Nephron (organoid): ENCODE measurements at regions not wholly inside any gene's neighbourhood (a gene's known extent, or its start where the extent isn't known, plus 50 kb on each side); places are given as distances from the start of the nearest gene placed in this dataset.

Source experiments
- H3K27ac Mint-ChIP-seq, 3 experiments: 2 replicates each; pipeline ENCODE4 v1.8.0; 2020; ENCODE audit warnings: mixed read lengths in 3 of 3, mild to moderate bottlenecking in 2 of 3, moderate library complexity in 1 of 3
- H3K27me3 Mint-ChIP-seq: 2 replicates; pipeline ENCODE4 v1.8.0; 2021; ENCODE audit warnings: low read depth, mild to moderate bottlenecking, moderate library complexity, mixed read lengths
- H3K36me3 Mint-ChIP-seq: 2 replicates; pipeline ENCODE4 v1.8.0; 2020; ENCODE audit warnings: low read depth, mixed read lengths
- H3K4me1 Mint-ChIP-seq: 2 replicates; pipeline ENCODE4 v1.8.0; 2020; ENCODE audit warnings: mixed read lengths
- H3K4me3 Mint-ChIP-seq, 3 experiments: 2 replicates each; pipeline ENCODE4 v1.8.0; 2020; ENCODE audit warnings: mild to moderate bottlenecking in 3 of 3, mixed read lengths in 3 of 3, moderate library complexity in 2 of 3
- H3K9me3 Mint-ChIP-seq: 2 replicates; pipeline ENCODE4 v1.8.0; 2020; ENCODE audit warnings: mixed read lengths
- CTCF ChIP-seq, 3 experiments: fragments of 200-600 bp; sonication (generic); IDR thresholded peaks; one replicate each; pipeline ENCODE4 v1.5.0; 2021; ENCODE audit warnings: antibody characterized with exemption in 3 of 3; ENCODE audit not compliant: unreplicated experiment in 3 of 3

GRCh38 chr15:92833106-92833433, 67.1 kb upstream of the CHD2 start:
- TF ChIP-seq CTCF (IDR thresholded peaks at IDR 0.05; ENCODE audit: unreplicated experiment in 3 of 3): no peak
- Mint-ChIP-seq H3K27ac (peak overlapping the region; percentile 99 to 100 (median 100)), H3K27me3 (no peaks in the 10 kb centered on the region), H3K36me3 (no peaks in the 10 kb centered on the region), H3K4me3 (no peak overlapping the region), H3K4me1 (peaks cover 45% of the 10 kb centered on the region), H3K9me3 (no peaks in the 10 kb centered on the region)

DNA sequence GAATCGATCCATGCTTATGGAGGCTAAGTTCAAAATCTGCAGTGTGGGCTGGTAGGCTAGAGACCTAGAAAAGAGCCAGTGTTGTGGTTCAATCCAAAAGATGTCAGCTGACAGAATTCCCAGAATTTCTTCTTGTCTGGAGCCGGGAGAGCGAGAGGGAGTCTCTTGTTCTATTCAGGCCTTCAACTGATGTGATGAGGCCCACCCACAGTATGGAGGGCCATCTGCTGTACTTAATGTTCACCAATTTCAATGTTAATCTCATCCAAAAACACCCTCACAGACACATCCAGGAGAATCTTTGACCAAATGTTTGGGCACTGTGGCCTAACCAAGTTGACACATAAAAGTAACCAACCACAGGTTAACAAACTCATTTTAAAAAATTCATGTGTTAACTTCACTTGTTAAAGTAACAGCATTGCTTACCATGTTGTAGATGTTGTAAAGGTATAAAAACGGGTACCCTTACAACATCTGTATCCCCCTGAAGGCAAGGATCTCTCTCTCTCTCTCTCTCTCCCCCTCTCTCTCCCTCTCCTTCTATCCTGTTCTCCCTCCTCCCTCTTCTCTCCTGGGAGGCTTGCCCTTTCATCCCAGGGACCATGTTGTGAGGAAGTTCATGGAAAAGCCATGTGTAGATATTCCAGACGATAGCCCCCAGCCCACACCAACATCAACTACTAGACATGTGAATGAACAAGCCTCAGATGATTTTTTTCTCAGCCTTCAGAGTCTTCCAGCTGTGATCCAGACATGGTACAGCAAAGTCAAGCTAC, 66.4 kb upstream of the CHD2 start:
- TF ChIP-seq CTCF (IDR thresholded peaks at IDR 0.05; ENCODE audit: unreplicated experiment in 3 of 3): no peak
- peaks cover 50% of the 10 kb centered on the region for H3K4me1 Mint-ChIP-seq
- H3K27me3 Mint-ChIP-seq: peaks cover 3% of the 10 kb centered on the region
- H3K4me3 Mint-ChIP-seq: peak overlapping the region; percentile 38 to 72 (median 54)
- H3K9me3 Mint-ChIP-seq: no peaks in the 10 kb centered on the region
- peak overlapping the region; percentile 99 to 100 (median 100) for H3K27ac Mint-ChIP-seq
- no peaks in the 10 kb centered on the region for H3K36me3 Mint-ChIP-seq

DNA sequence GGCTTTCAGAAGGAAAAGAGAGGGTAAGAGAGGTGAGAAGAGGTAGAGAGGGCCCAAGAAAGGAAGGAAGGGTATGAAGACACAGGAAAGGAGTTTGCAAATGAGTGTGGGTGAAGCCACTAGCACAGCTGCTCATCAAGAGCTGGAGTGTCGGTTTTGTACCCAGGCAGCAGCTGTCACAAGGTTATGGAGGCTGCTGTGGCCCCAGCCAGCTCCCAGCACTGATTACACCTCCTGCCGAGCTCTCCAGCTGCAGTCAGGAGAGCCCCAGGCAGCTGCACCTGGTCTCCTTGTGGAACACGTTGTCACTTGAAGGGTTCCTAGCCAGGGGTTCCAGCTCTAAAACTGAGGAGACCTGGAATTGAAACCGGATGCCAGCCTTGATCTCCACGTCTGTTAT, 60.4 kb upstream of the CHD2 start:
- Mint-ChIP-seq H3K36me3 (no peaks in the 10 kb centered on the region), H3K4me1 (peaks cover 20% of the 10 kb centered on the region), H3K4me3 (no peak overlapping the region), H3K27ac (peak overlapping the region in 2 of 3 experiments; percentile 12 to 40), H3K9me3 (no peaks in the 10 kb centered on the region), H3K27me3 (peaks cover 3% of the 10 kb centered on the region)
- no peak for TF ChIP-seq CTCF (IDR thresholded peaks at IDR 0.05; ENCODE audit: unreplicated experiment in 3 of 3)

GRCh38 chr15:92840149-92840548, 60.0 kb upstream of the CHD2 start:
- Mint-ChIP-seq H3K27ac (no peak overlapping the region), H3K9me3 (no peaks in the 10 kb centered on the region), H3K36me3 (no peaks in the 10 kb centered on the region), H3K4me3 (no peak overlapping the region), H3K27me3 (peaks cover 3% of the 10 kb centered on the region), H3K4me1 (peaks cover 24% of the 10 kb centered on the region)
- no peak for TF ChIP-seq CTCF (IDR thresholded peaks at IDR 0.05; ENCODE audit: unreplicated experiment in 3 of 3)

DNA sequence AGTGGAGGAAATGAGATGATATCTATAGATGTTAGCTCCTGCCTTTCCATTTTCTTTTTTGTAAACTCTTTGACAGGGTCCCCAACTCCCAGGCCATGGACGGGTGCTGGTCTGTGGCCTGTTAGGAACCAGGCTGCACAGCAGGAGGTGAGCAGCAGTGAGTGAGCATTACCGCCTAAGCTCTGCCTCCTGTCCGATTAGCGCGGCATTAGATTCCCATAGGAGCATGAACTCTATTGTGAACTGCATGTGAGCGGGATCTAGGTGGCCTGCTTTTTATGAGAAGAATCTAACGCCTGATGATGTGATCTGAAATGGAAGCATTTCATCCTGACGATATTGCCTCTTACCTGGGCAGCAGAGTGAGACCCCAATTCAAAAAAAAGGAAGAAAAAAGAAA, 56.8 kb upstream of the CHD2 start:
- TF ChIP-seq CTCF (IDR thresholded peaks at IDR 0.05; ENCODE audit: unreplicated experiment in 3 of 3): no peak
- peaks cover 33% of the 10 kb centered on the region for H3K4me1 Mint-ChIP-seq
- peaks cover 1% of the 10 kb centered on the region for H3K27me3 Mint-ChIP-seq
- H3K36me3 Mint-ChIP-seq: no peaks in the 10 kb centered on the region
- peak overlapping the region; percentile 69 to 90 (median 73) for H3K27ac Mint-ChIP-seq
- H3K4me3 Mint-ChIP-seq: no peak overlapping the region
- no peaks in the 10 kb centered on the region for H3K9me3 Mint-ChIP-seq

- H3K27me3 Mint-ChIP-seq: no peaks in the 10 kb centered on the region
- H3K9me3 Mint-ChIP-seq: peaks cover 1% of the 10 kb centered on the region
- no peaks in the 10 kb centered on the region for H3K36me3 Mint-ChIP-seq
- peak overlapping the region in 1 of 3 experiments; percentile 21 for H3K4me3 Mint-ChIP-seq
- peak overlapping the region; percentile 69 to 90 (median 73) for H3K27ac Mint-ChIP-seq
- TF ChIP-seq CTCF (IDR thresholded peaks at IDR 0.05; ENCODE audit: unreplicated experiment in 3 of 3): no peak
- peaks cover 33% of the 10 kb centered on the region for H3K4me1 Mint-ChIP-seq
Observed at GRCh38 chr15:92843814-92844213, 56.3 kb upstream of the CHD2 start.
